ENCODE measurements at regions not wholly inside any gene's neighbourhood (a gene's known extent, or its start where the extent isn't known, plus 50 kb on each side); places are given as distances from the start of the nearest gene placed in this dataset.

GRCh38 chr6:141349710-141350109, 783.0 kb upstream of the GJE1 start:
- Histone ChIP-seq H3K79me2 (ENCODE audit: control insufficient read depth, insufficient read depth, low read length) (no peaks in the 10 kb centered on the region), H3K4me2 (ENCODE audit: insufficient read depth, low read length) (no peak overlapping the region), H3K4me3 (no peak overlapping the region), H2AFZ (ENCODE audit: low read depth, low read length) (no peak overlapping the region), H3K9ac (ENCODE audit: insufficient read depth in 1 of 2, low read depth in 2 of 2, low read length in 2 of 2) (no peak overlapping the region), H3K36me3 (ENCODE audit: control insufficient read depth, insufficient read depth, low read length) (no peaks in the 10 kb centered on the region), H3K9me1 (ENCODE audit: control insufficient read depth, insufficient read depth, low read length) (no peaks in the 10 kb centered on the region), H3K9me3 (replicated peaks; ENCODE audit: control insufficient read depth, insufficient read depth, low read depth, low read length) (no peaks in the 10 kb centered on the region), H4K20me1 (replicated peaks; ENCODE audit: control insufficient read depth, insufficient read depth, low read length) (no peaks in the 10 kb centered on the region), H3K27me3 (ENCODE audit: control insufficient read depth in 2 of 2, insufficient read depth in 2 of 2, low read length in 2 of 2) (no peaks in the 10 kb centered on the region), H3K27ac (ENCODE audit: extremely low read depth, low read depth, low read length) (no peak overlapping the region), H3K4me1 (replicated peaks in 1 of 2; ENCODE audit: control insufficient read depth in 2 of 2, insufficient read depth in 2 of 2, low read length in 2 of 2) (no peaks in the 10 kb centered on the region)
- DNase-seq (ENCODE audit: extremely low read depth in 1 of 4, low spot score in 3 of 4) = no peak
- WGBS (ENCODE audit: insufficient coverage, low coverage, missing lambda C conversion rate) = 0% methylated on average over 1 of the region's 1 CpG
- ChIA-PET CTCF (ENCODE audit: low intra/inter-chr PET ratio) (no interaction called here), POLR2A (no interaction called here)
- intact Hi-C loops (cut with micrococcal nuclease) (no loop called here), in situ Hi-C loops (cut with MboI) (no loop called here)
- FAIRE-seq = no peak
- ATAC-seq = no peak
- TF ChIP-seq ZNF24 (IDR thresholded peaks at IDR 0.05) (no peak), FOXP1 (CRISPR knock-in tag; IDR thresholded peaks at IDR 0.05) (no peak), ZNF830 (CRISPR knock-in tag; IDR thresholded peaks at IDR 0.05) (no peak), MIER1 (IDR thresholded peaks at IDR 0.05; ENCODE audit: low read depth) (no peak), DPF2 (IDR thresholded peaks at IDR 0.05) (no peak), SETDB1 (IDR thresholded peaks at IDR 0.05; ENCODE audit: low read length) (no peak), ADNP (tag; IDR thresholded peaks at IDR 0.05) (no peak), JUND (IDR thresholded peaks at IDR 0.05; ENCODE audit: borderline replicate concordance, low read depth, low read length) (no peak), JUND (tag; IDR thresholded peaks at IDR 0.05; ENCODE audit: borderline replicate concordance, low read depth, low read length) (no peak), ARHGAP35 (IDR thresholded peaks at IDR 0.05; ENCODE audit: partially characterized antibody) (no peak), HMBOX1 (IDR thresholded peaks at IDR 0.05) (no peak), ZNF124 (CRISPR knock-in tag; IDR thresholded peaks at IDR 0.05) (no peak), CEBPB (tag; IDR thresholded peaks at IDR 0.05) (no peak), TRIM25 (IDR thresholded peaks at IDR 0.05; ENCODE audit: borderline replicate concordance) (no peak), XRCC3 (IDR thresholded peaks at IDR 0.05) (no peak), PHF20 (IDR thresholded peaks at IDR 0.05; ENCODE audit: partially characterized antibody) (no peak), CBX3 (IDR thresholded peaks at IDR 0.05; ENCODE audit: borderline replicate concordance in 1 of 2, low read length in 2 of 2) (no peak), MXD1 (CRISPR knock-in tag; IDR thresholded peaks at IDR 0.05; ENCODE audit: borderline replicate concordance, poor library complexity, severe bottlenecking) (no peak), CBFB (CRISPR knock-in tag; IDR thresholded peaks at IDR 0.05) (no peak)
- no TSS peak for BruUV-seq (replicated peaks)

All from K562 (cell line).